ENCODE measurements at regions not wholly inside any gene's neighbourhood (a gene's known extent, or its start where the extent isn't known, plus 50 kb on each side); places are given as distances from the start of the nearest gene placed in this dataset.

DNA sequence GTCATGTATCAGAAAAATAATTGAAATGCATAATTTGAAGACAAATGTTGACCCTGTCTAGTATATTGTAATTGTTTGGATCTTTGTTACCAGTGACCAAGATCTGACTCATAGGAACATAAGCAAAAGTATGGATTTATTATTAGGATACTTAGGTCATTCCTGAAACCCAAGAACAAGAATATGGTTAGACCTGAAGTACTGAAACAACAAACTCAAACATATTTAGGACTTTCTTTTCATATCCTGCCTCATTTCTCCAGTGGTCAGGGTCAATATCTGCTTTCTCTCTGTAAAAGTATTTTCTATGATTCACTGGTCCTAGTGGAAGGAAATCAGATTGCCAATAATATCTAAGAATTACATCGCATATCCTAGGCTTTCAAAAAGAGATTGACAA lies 1937.1 kb upstream of the WWC1 start:
- FAIRE-seq (no peak), DNase-seq (no peak), ATAC-seq (no peak)
- no peaks in the 10 kb centered on the region for H3K36me3 ChIP-seq
- intact Hi-C loops (cut with DNase I) = no loop called here
- H3K27me3 ChIP-seq = no peaks in the 10 kb centered on the region
- 72 to 91% methylated on average over 1 of the region's 1 CpG for WGBS, 2 donors
- no peak overlapping the region for H3K4me3 ChIP-seq
- no peak overlapping the region for H3K27ac ChIP-seq
- TF ChIP-seq, protein P1, sequence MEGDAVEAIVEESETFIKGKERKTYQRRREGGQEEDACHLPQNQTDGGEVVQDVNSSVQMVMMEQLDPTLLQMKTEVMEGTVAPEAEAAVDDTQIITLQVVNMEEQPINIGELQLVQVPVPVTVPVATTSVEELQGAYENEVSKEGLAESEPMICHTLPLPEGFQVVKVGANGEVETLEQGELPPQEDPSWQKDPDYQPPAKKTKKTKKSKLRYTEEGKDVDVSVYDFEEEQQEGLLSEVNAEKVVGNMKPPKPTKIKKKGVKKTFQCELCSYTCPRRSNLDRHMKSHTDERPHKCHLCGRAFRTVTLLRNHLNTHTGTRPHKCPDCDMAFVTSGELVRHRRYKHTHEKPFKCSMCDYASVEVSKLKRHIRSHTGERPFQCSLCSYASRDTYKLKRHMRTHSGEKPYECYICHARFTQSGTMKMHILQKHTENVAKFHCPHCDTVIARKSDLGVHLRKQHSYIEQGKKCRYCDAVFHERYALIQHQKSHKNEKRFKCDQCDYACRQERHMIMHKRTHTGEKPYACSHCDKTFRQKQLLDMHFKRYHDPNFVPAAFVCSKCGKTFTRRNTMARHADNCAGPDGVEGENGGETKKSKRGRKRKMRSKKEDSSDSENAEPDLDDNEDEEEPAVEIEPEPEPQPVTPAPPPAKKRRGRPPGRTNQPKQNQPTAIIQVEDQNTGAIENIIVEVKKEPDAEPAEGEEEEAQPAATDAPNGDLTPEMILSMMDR (IDR thresholded peaks at IDR 0.05) = no peak
- H3K9me3 ChIP-seq = no peaks in the 10 kb centered on the region
- H3K4me1 ChIP-seq = no peaks in the 10 kb centered on the region

DNA sequence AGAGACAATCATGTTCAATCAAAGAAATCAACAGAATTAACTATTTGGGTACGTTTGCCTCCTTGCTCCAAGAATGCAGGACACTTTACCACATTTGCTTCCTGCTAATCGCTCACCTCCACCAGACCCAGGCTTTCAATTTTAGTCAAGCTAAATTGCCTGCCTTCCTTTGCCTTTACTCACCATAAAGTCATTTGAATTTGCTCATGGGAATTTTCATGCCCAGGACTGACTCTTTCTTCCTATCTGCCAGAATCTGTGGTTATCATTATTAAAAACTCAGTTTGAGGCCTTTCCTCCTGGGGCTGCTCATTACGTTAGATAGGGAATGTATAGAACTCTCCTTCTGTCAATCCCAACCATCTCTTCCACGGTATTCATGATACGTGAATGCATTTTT lies 1935.3 kb upstream of the WWC1 start:
- ATAC-seq = no peak
- H3K4me1 ChIP-seq = no peaks in the 10 kb centered on the region
- no peak overlapping the region for H3K4me3 ChIP-seq
- no peaks in the 10 kb centered on the region for H3K27me3 ChIP-seq
- FAIRE-seq = no peak
- H3K9me3 ChIP-seq = no peaks in the 10 kb centered on the region
- TF ChIP-seq, protein P1 (IDR thresholded peaks at IDR 0.05) = no peak
- no peak overlapping the region for H3K27ac ChIP-seq
- WGBS, 2 donors = 73 to 83% methylated on average over 5 of the region's 5 CpGs
- intact Hi-C loops (cut with DNase I) = no loop called here
- no peaks in the 10 kb centered on the region for H3K36me3 ChIP-seq
- DNase-seq = no peak

DNA sequence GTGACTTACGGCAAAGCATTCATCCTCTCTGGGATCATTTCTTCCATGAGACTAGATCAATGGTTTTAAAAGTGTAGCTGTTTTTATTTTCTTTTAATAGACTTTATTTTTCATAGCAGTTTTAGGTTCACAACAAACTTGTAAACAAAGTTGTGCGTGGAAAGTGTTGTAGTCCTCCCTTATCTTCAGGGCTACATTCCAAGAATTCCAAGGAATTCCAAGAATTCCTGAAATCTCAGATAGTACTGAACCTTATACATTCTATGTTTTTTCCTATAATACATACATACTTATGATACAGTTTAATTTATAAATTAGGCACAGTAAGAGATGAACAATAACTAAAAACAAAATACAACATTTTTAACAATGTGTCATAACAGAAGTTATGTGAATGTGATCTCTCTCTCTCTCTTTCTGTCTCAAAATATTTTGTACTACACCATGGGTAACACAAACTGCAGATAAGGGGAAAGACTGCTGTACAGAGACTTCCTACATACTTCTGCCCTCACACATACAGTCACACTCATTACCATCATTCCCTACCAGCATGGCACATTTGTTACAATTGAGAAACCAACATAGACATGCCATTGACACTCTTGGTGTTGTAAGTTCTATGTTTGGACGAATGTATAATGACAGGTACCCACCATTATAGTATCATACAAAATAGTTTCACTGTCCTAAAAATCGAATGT lies 1933.2 kb upstream of the WWC1 start:
- no peak overlapping the region for H3K4me3 ChIP-seq
- TF ChIP-seq, protein P1 (IDR thresholded peaks at IDR 0.05) = no peak
- FAIRE-seq (no peak), DNase-seq (no peak), ATAC-seq (no peak)
- intact Hi-C loops (cut with DNase I) = no loop called here
- no peak overlapping the region for H3K27ac ChIP-seq
- no peaks in the 10 kb centered on the region for H3K27me3 ChIP-seq
- 46 to 58% methylated on average over 4 of the region's 4 CpGs for WGBS, 2 donors
- H3K9me3 ChIP-seq = no peaks in the 10 kb centered on the region
- no peaks in the 10 kb centered on the region for H3K4me1 ChIP-seq
- H3K36me3 ChIP-seq = no peaks in the 10 kb centered on the region

DNA sequence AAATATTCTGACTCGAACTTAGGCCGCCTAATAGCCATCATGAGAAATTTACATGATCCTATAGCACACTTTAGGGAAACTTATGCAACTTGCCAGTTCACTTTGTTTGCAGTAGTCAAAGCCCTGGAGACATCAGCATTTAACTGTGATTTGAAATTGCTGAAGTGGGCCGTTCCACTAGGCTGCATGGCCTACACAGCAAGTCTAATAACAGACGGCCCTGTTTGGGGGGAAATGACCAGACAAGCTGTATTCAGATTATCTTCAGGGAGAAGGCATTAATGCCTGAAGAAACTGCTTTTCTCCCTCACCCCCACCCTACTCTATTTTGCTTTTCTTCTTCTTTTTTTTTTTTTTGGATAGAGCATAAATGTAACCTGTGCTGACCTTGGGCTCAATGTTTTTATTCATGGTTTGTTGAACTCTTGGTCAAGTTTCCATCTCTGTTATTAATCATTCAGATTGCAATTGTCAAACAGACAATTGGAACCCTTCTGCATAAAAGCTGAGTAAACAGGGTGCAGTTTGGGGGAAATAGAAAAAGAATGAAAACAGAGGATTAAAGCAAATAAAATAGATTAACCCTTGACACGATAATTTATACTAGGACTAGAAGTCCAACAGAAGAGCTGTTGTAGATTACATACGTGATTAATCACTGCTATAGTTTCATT lies 1928.2 kb upstream of the WWC1 start:
- no peak overlapping the region for H3K4me3 ChIP-seq
- ATAC-seq (no peak), FAIRE-seq (no peak), DNase-seq (no peak)
- intact Hi-C loops (cut with DNase I) = no loop called here
- no peaks in the 10 kb centered on the region for H3K9me3 ChIP-seq
- H3K36me3 ChIP-seq = no peaks in the 10 kb centered on the region
- no peak overlapping the region for H3K27ac ChIP-seq
- no peaks in the 10 kb centered on the region for H3K4me1 ChIP-seq
- WGBS, 2 donors = 46 to 47% methylated on average over 6 of the region's 6 CpGs
- H3K27me3 ChIP-seq = no peaks in the 10 kb centered on the region
- TF ChIP-seq, protein P1 (IDR thresholded peaks at IDR 0.05) = no peak

DNA sequence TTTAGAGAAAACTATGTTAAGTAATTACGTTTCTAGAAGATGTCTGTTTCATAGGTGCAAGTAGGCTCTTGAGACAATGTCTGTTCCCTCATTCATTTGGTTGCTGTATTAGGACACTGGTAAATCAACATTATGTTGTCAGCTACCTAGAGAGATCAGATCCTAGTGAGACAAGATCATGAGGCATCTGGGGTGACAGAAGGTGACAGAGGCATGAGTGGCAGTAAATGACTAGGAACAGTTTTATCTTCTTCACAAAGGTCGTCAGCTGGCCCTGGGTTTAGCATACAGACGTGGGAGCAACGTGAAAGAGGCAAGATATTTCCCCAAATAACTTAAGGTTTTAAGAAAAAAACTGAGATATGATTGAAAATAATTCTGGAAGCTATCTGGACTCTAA lies 1926.3 kb upstream of the WWC1 start:
- no peak overlapping the region for H3K27ac ChIP-seq
- H3K4me1 ChIP-seq = no peaks in the 10 kb centered on the region
- H3K27me3 ChIP-seq = no peaks in the 10 kb centered on the region
- no peak for FAIRE-seq
- no peak for DNase-seq
- no peak overlapping the region for H3K4me3 ChIP-seq
- intact Hi-C loops (cut with DNase I) = no loop called here
- H3K36me3 ChIP-seq = no peaks in the 10 kb centered on the region
- TF ChIP-seq, protein P1 (IDR thresholded peaks at IDR 0.05) = no peak
- no peak for ATAC-seq
- WGBS, 2 donors = 42 to 49% methylated on average over 4 of the region's 4 CpGs
- H3K9me3 ChIP-seq = no peaks in the 10 kb centered on the region

All from pancreas (tissue), 10 donors.